HCT116 (cell line): ENCODE measurements at regions not wholly inside any gene's neighbourhood (a gene's known extent, or its start where the extent isn't known, plus 50 kb on each side); places are given as distances from the start of the nearest gene placed in this dataset.

Source experiments
- ATAC-seq: fragments of 200-7000 bp; cut with Tn5 transposase; 2 replicates; pipeline ENCODE4 v1.9.1; 2020; ENCODE audit warnings: mild to moderate bottlenecking, moderate library complexity
- BruUV-seq: library from RNA; stranded (reverse); fragments of 400-500 nt; replicated peaks from 2 replicates; lab custom pipeline; 2021; lab: Mats Ljungman, UMichigan
- CTCF ChIA-PET: fragments of 300-600 bp; sonication (Branson Sonifier 250); formaldehyde crosslinking; loops from one replicate; lab custom pipeline; 2021; ENCODE audit warnings: antibody characterized with exemption; lab: Charles Lee
- POLR2A ChIA-PET: fragments of 300-600, 350-600 bp; sonication (Branson Sonifier 250); formaldehyde crosslinking; loops from one replicate; lab custom pipeline; 2021; ENCODE audit warnings: antibody characterized with exemption; lab: Charles Lee
- RAD21 ChIA-PET, 2 experiments: fragments of 300-600 bp; sonication (Branson Sonifier 250); formaldehyde crosslinking; loops; one replicate each; lab custom pipeline; 2023; ENCODE audit warnings: low total read pairs in 2 of 2; ENCODE audit not compliant: uncharacterized antibody in 2 of 2, unreplicated experiment in 2 of 2, low non-redundant PET in 1 of 2; lab: Charles Lee
- DNase-seq: peaks from one replicate; pipeline ENCODE4 v3.0.0-alpha.2; 2010; ENCODE audit warnings: low read depth, low spot score
- H2AFZ ChIP-seq: fragments of 200-600 bp; shearing (Covaris generic), sonication (generic); 2 replicates; pipeline ENCODE4 v1.6.1; 2017; ENCODE audit warnings: low read depth, mixed run types, mixed read lengths, antibody characterized with exemption, low read length; ENCODE audit not compliant: poor library complexity, severe bottlenecking
- H3K27ac ChIP-seq: 2 replicates; pipeline ENCODE4 v1.5.1; 2012; ENCODE audit warnings: low read depth, low read length
- H3K27me3 ChIP-seq: fragments of 200-600 bp; sonication (generic); 2 replicates; pipeline ENCODE4 v1.6.1; 2016; ENCODE audit warnings: mixed run types, low read length, mixed read lengths; ENCODE audit not compliant: insufficient read depth
- H3K36me3 ChIP-seq, 2 experiments: fragments of 200-500 bp in 1 of 2; fragments of 200-600 bp in 1 of 2; sonication (Bioruptor generic) in 1 of 2; sonication (generic) in 1 of 2; 2 replicates each; pipeline versions ENCODE4 v1.5.1 to v1.6.1; 2014 to 2016; ENCODE audit warnings: low read length in 2 of 2, inconsistent platforms in 1 of 2, mixed read lengths in 1 of 2, mixed run types in 1 of 2; ENCODE audit not compliant: insufficient read depth in 2 of 2, control insufficient read depth in 1 of 2
- H3K4me1 ChIP-seq, 2 experiments: fragments of 200-600 bp in 1 of 2; sonication (generic) in 1 of 2; 2 replicates each; pipeline versions ENCODE4 v1.5.1 to v1.6.1; 2012 to 2017; ENCODE audit warnings: low read length in 2 of 2, inconsistent platforms in 1 of 2, mild to moderate bottlenecking in 1 of 2, mixed read lengths in 1 of 2, mixed run types in 1 of 2, moderate library complexity in 1 of 2; ENCODE audit not compliant: insufficient read depth in 2 of 2, control insufficient read depth in 1 of 2
- H3K4me2 ChIP-seq: fragments of 200-600 bp; sonication (generic); 2 replicates; pipeline ENCODE4 v1.6.1; 2017; ENCODE audit warnings: mixed run types, low read length, mixed read lengths
- H3K4me3 ChIP-seq, 2 experiments: fragments of 200-600 bp in 1 of 2; sonication (generic) in 1 of 2; replicated peaks in 1 of 2; 2 replicates each; pipeline ENCODE4 v1.5.1; 2011 to 2016; ENCODE audit warnings: low read length in 2 of 2, control low read depth in 1 of 2, low read depth in 1 of 2, mild to moderate bottlenecking in 1 of 2, mixed read lengths in 1 of 2, mixed run types in 1 of 2
- H3K79me2 ChIP-seq: fragments of 200-600 bp; sonication (generic); 2 replicates; pipeline ENCODE4 v1.6.1; 2017; ENCODE audit warnings: mild to moderate bottlenecking, mixed run types, low read length, moderate library complexity, mixed read lengths; ENCODE audit not compliant: insufficient read depth
- H3K9ac ChIP-seq: fragments of 200-600 bp; sonication (generic); 2 replicates; pipeline ENCODE4 v1.6.1; 2016; ENCODE audit warnings: low read length, mixed read lengths
- H3K9me2 ChIP-seq: fragments of 200-600 bp; sonication (generic), shearing (Covaris generic); 2 replicates; pipeline ENCODE4 v1.6.1; 2017; ENCODE audit warnings: mixed run types, mild to moderate bottlenecking, moderate library complexity; ENCODE audit not compliant: insufficient read depth
- H3K9me3 ChIP-seq, 2 experiments: fragments of 200-500 bp in 1 of 2; fragments of 200-600 bp in 1 of 2; sonication (Bioruptor generic) in 1 of 2; sonication (generic) in 1 of 2; 2 replicates each; pipeline ENCODE4 v1.6.1; 2014 to 2017; ENCODE audit warnings: low read length in 2 of 2, mixed read lengths in 2 of 2, inconsistent platforms in 1 of 2, low read depth in 1 of 2, mild to moderate bottlenecking in 1 of 2, mixed run types in 1 of 2, moderate library complexity in 1 of 2; ENCODE audit not compliant: control insufficient read depth in 1 of 2, insufficient read depth in 1 of 2
- H4K20me1 ChIP-seq: fragments of 200-600 bp; sonication (generic), shearing (Covaris generic); 2 replicates; pipeline ENCODE4 v1.6.1; 2017; ENCODE audit warnings: mixed run types, mild to moderate bottlenecking, moderate library complexity; ENCODE audit not compliant: insufficient read depth
- CEBPB ChIP-seq: IDR thresholded peaks from 2 replicates; pipeline ENCODE4 v1.6.1; 2012; ENCODE audit warnings: low read depth
- ELF1 ChIP-seq: IDR thresholded peaks from 2 replicates; pipeline ENCODE4 v1.6.1; 2012; ENCODE audit warnings: low read depth, borderline replicate concordance
- RAD21 ChIP-seq: IDR thresholded peaks from 2 replicates; pipeline ENCODE4 v1.6.1; 2012; ENCODE audit warnings: low read depth, mild to moderate bottlenecking
- REST ChIP-seq: IDR thresholded peaks from 2 replicates; pipeline ENCODE4 v1.6.1; 2012; ENCODE audit warnings: low read depth
- SRF ChIP-seq: IDR thresholded peaks from 2 replicates; pipeline ENCODE4 v1.6.1; 2012; ENCODE audit warnings: low read depth
- ZBTB33 ChIP-seq: IDR thresholded peaks from 2 replicates; pipeline ENCODE4 v1.6.1; 2011; ENCODE audit warnings: mild to moderate bottlenecking, low read length, moderate library complexity; ENCODE audit not compliant: insufficient replicate concordance; ENCODE audit errors: extremely low read depth
- intact Hi-C: fragments of 100-400 bp; cut with micrococcal nuclease; formaldehyde crosslinking; loops from 2 replicates; pipeline ENCODE4 v1.10.0; 2022

- no peak for DNase-seq
Measured at GRCh38 chr6:166705069-166705468, 78.0 kb upstream of the RPS6KA2 start.

GRCh38 chr6:166704171-166704570 is 77.1 kb upstream of the RPS6KA2 start:
- Histone ChIP-seq H3K79me2 (no peaks in the 10 kb centered on the region), H4K20me1 (no peaks in the 10 kb centered on the region), H3K9me2 (no peaks in the 10 kb centered on the region), H3K4me2 (no peak overlapping the region), H3K4me1 (peaks cover 0 to 7% of the 10 kb centered on the region in 2 experiments; a peak in 1 of 4 replicates), H3K36me3 (no peaks in the 10 kb centered on the region), H3K27ac (no peak overlapping the region), H3K9me3 (no peaks in the 10 kb centered on the region), H3K9ac (no peak overlapping the region), H2AFZ (no peak overlapping the region)
- ChIA-PET RAD21 (no interaction called here), POLR2A (no interaction called here), CTCF (no interaction called here)
- no peak for DNase-seq
- BruUV-seq: no TSS peak
- no peak for ATAC-seq
- TF ChIP-seq ELF1: no peak
- no peak for TF ChIP-seq SRF
- no peak for TF ChIP-seq REST
- no peak for TF ChIP-seq ZBTB33
- TF ChIP-seq, all 23 proteins: peak for 0
- Histone ChIP-seq H3K27me3 (peaks cover 6% of the 10 kb centered on the region; the same call in 1 of the 2 replicates), H3K4me3 (no peak overlapping the region)
- intact Hi-C loops: no loop called here

More at GRCh38 chr6:166705069-166705468, 78.0 kb upstream of the RPS6KA2 start:
- Histone ChIP-seq H4K20me1 (no peaks in the 10 kb centered on the region), H3K9me2 (no peaks in the 10 kb centered on the region), H2AFZ (no peak overlapping the region), H3K79me2 (no peaks in the 10 kb centered on the region), H3K9ac (no peak overlapping the region), H3K4me1 (peaks cover 0 to 7% of the 10 kb centered on the region in 2 experiments; a peak in 1 of 4 replicates), H3K9me3 (no peaks in the 10 kb centered on the region)
- intact Hi-C loops: no loop called here
- ChIA-PET RAD21 (no interaction called here), CTCF (no interaction called here), POLR2A (no interaction called here)
- BruUV-seq: no TSS peak
- no peak for ATAC-seq
- TF ChIP-seq CEBPB: no peak
- peak; percentile 28; the same call in 1 of the 2 replicates for TF ChIP-seq RAD21
- TF ChIP-seq, all 23 proteins: peak for 1
- Histone ChIP-seq H3K4me2 (no peak overlapping the region), H3K27me3 (peaks cover 6% of the 10 kb centered on the region; the same call in 1 of the 2 replicates), H3K27ac (no peak overlapping the region), H3K4me3 (no peak overlapping the region), H3K36me3 (no peaks in the 10 kb centered on the region)
